ENCODE measurements at regions not wholly inside any gene's neighbourhood (a gene's known extent, or its start where the extent isn't known, plus 50 kb on each side); places are given as distances from the start of the nearest gene placed in this dataset.

- Histone ChIP-seq H3K27me3 (replicated peaks; ENCODE audit: control insufficient read depth, insufficient read depth, low read length, poor library complexity, severe bottlenecking) (no peaks in the 10 kb centered on the region), H3K27ac (ENCODE audit: insufficient read depth, low read length, poor library complexity, severe bottlenecking) (no peak overlapping the region), H3K36me3 (ENCODE audit: control insufficient read depth, insufficient read depth, low read length) (no peaks in the 10 kb centered on the region), H3K4me3 (ENCODE audit: insufficient read depth, low read depth, low read length, poor library complexity, severe bottlenecking) (no peak overlapping the region), H3K9me3 (ENCODE audit: control insufficient read depth, low read length) (no peaks in the 10 kb centered on the region), H3K4me1 (ENCODE audit: control insufficient read depth, insufficient read depth, low read length, poor library complexity, severe bottlenecking) (no peaks in the 10 kb centered on the region)
- DNase-seq, result no peak
Observed at GRCh38 chr13:71079638-71080037, 787.4 kb downstream of the DACH1 start.

- no peak overlapping the region for H3K4me3 ChIP-seq (ENCODE audit: insufficient read depth, low read depth, low read length, poor library complexity, severe bottlenecking)
- H3K9me3 ChIP-seq (ENCODE audit: control insufficient read depth, low read length), result no peaks in the 10 kb centered on the region
- DNase-seq, result no peak
- H3K4me1 ChIP-seq (ENCODE audit: control insufficient read depth, insufficient read depth, low read length, poor library complexity, severe bottlenecking), result no peaks in the 10 kb centered on the region
- H3K36me3 ChIP-seq (ENCODE audit: control insufficient read depth, insufficient read depth, low read length), result no peaks in the 10 kb centered on the region
- H3K27ac ChIP-seq (ENCODE audit: insufficient read depth, low read length, poor library complexity, severe bottlenecking), result no peak overlapping the region
- H3K27me3 ChIP-seq (replicated peaks; ENCODE audit: control insufficient read depth, insufficient read depth, low read length, poor library complexity, severe bottlenecking), result no peaks in the 10 kb centered on the region
Observed at GRCh38 chr13:71068041-71068440, 799.0 kb downstream of the DACH1 start.

GRCh38 chr13:71067165-71067815, 799.7 kb downstream of the DACH1 start:
- Histone ChIP-seq H3K27ac (ENCODE audit: insufficient read depth, low read length, poor library complexity, severe bottlenecking) (no peak overlapping the region), H3K27me3 (replicated peaks; ENCODE audit: control insufficient read depth, insufficient read depth, low read length, poor library complexity, severe bottlenecking) (no peaks in the 10 kb centered on the region), H3K4me3 (ENCODE audit: insufficient read depth, low read depth, low read length, poor library complexity, severe bottlenecking) (no peak overlapping the region), H3K4me1 (ENCODE audit: control insufficient read depth, insufficient read depth, low read length, poor library complexity, severe bottlenecking) (no peaks in the 10 kb centered on the region), H3K9me3 (ENCODE audit: control insufficient read depth, low read length) (no peaks in the 10 kb centered on the region), H3K36me3 (ENCODE audit: control insufficient read depth, insufficient read depth, low read length) (no peaks in the 10 kb centered on the region)
- no peak for DNase-seq

- H3K9me3 ChIP-seq (ENCODE audit: control insufficient read depth, low read length), result no peaks in the 10 kb centered on the region
- no peak overlapping the region for H3K4me3 ChIP-seq (ENCODE audit: insufficient read depth, low read depth, low read length, poor library complexity, severe bottlenecking)
- no peaks in the 10 kb centered on the region for H3K36me3 ChIP-seq (ENCODE audit: control insufficient read depth, insufficient read depth, low read length)
- DNase-seq, result no peak
- H3K4me1 ChIP-seq (ENCODE audit: control insufficient read depth, insufficient read depth, low read length, poor library complexity, severe bottlenecking), result no peaks in the 10 kb centered on the region
- H3K27ac ChIP-seq (ENCODE audit: insufficient read depth, low read length, poor library complexity, severe bottlenecking), result no peak overlapping the region
- no peaks in the 10 kb centered on the region for H3K27me3 ChIP-seq (replicated peaks; ENCODE audit: control insufficient read depth, insufficient read depth, low read length, poor library complexity, severe bottlenecking)
Observed at GRCh38 chr13:71056581-71056980, 810.4 kb downstream of the DACH1 start.

GRCh38 chr13:71055644-71056043, 811.4 kb downstream of the DACH1 start:
- no peak overlapping the region for H3K4me3 ChIP-seq (ENCODE audit: insufficient read depth, low read depth, low read length, poor library complexity, severe bottlenecking)
- DNase-seq, result no peak

GRCh38 chr13:71055047-71055446, 812.0 kb downstream of the DACH1 start:
- H3K4me3 ChIP-seq (ENCODE audit: insufficient read depth, low read depth, low read length, poor library complexity, severe bottlenecking), result no peak overlapping the region
- H3K9me3 ChIP-seq (ENCODE audit: control insufficient read depth, low read length), result no peaks in the 10 kb centered on the region
- no peak overlapping the region for H3K27ac ChIP-seq (ENCODE audit: insufficient read depth, low read length, poor library complexity, severe bottlenecking)
- DNase-seq, result no peak
- H3K27me3 ChIP-seq (replicated peaks; ENCODE audit: control insufficient read depth, insufficient read depth, low read length, poor library complexity, severe bottlenecking), result no peaks in the 10 kb centered on the region
- H3K36me3 ChIP-seq (ENCODE audit: control insufficient read depth, insufficient read depth, low read length), result no peaks in the 10 kb centered on the region
- no peaks in the 10 kb centered on the region for H3K4me1 ChIP-seq (ENCODE audit: control insufficient read depth, insufficient read depth, low read length, poor library complexity, severe bottlenecking)

More at GRCh38 chr13:71055644-71056043, 811.4 kb downstream of the DACH1 start:
- H3K9me3 ChIP-seq (ENCODE audit: control insufficient read depth, low read length), result no peaks in the 10 kb centered on the region
- no peaks in the 10 kb centered on the region for H3K27me3 ChIP-seq (replicated peaks; ENCODE audit: control insufficient read depth, insufficient read depth, low read length, poor library complexity, severe bottlenecking)
- no peak overlapping the region for H3K27ac ChIP-seq (ENCODE audit: insufficient read depth, low read length, poor library complexity, severe bottlenecking)
- H3K36me3 ChIP-seq (ENCODE audit: control insufficient read depth, insufficient read depth, low read length), result no peaks in the 10 kb centered on the region
- H3K4me1 ChIP-seq (ENCODE audit: control insufficient read depth, insufficient read depth, low read length, poor library complexity, severe bottlenecking), result no peaks in the 10 kb centered on the region

- no peak overlapping the region for H3K27ac ChIP-seq (ENCODE audit: insufficient read depth, low read length, poor library complexity, severe bottlenecking)
- no peaks in the 10 kb centered on the region for H3K4me1 ChIP-seq (ENCODE audit: control insufficient read depth, insufficient read depth, low read length, poor library complexity, severe bottlenecking)
- no peaks in the 10 kb centered on the region for H3K36me3 ChIP-seq (ENCODE audit: control insufficient read depth, insufficient read depth, low read length)
- no peaks in the 10 kb centered on the region for H3K27me3 ChIP-seq (replicated peaks; ENCODE audit: control insufficient read depth, insufficient read depth, low read length, poor library complexity, severe bottlenecking)
- H3K9me3 ChIP-seq (ENCODE audit: control insufficient read depth, low read length), result no peaks in the 10 kb centered on the region
- no peak overlapping the region for H3K4me3 ChIP-seq (ENCODE audit: insufficient read depth, low read depth, low read length, poor library complexity, severe bottlenecking)
- no peak for DNase-seq
Observed at GRCh38 chr13:71054358-71054757, 812.6 kb downstream of the DACH1 start.

GRCh38 chr13:71051573-71051972, 815.4 kb downstream of the DACH1 start:
- Histone ChIP-seq H3K27me3 (replicated peaks; ENCODE audit: control insufficient read depth, insufficient read depth, low read length, poor library complexity, severe bottlenecking) (no peaks in the 10 kb centered on the region), H3K36me3 (ENCODE audit: control insufficient read depth, insufficient read depth, low read length) (no peaks in the 10 kb centered on the region), H3K27ac (ENCODE audit: insufficient read depth, low read length, poor library complexity, severe bottlenecking) (no peak overlapping the region), H3K4me1 (ENCODE audit: control insufficient read depth, insufficient read depth, low read length, poor library complexity, severe bottlenecking) (no peaks in the 10 kb centered on the region), H3K4me3 (ENCODE audit: insufficient read depth, low read depth, low read length, poor library complexity, severe bottlenecking) (no peak overlapping the region), H3K9me3 (ENCODE audit: control insufficient read depth, low read length) (no peaks in the 10 kb centered on the region)
- no peak for DNase-seq

- Histone ChIP-seq H3K4me3 (ENCODE audit: insufficient read depth, low read depth, low read length, poor library complexity, severe bottlenecking) (no peak overlapping the region), H3K27me3 (replicated peaks; ENCODE audit: control insufficient read depth, insufficient read depth, low read length, poor library complexity, severe bottlenecking) (no peaks in the 10 kb centered on the region), H3K9me3 (ENCODE audit: control insufficient read depth, low read length) (no peaks in the 10 kb centered on the region), H3K36me3 (ENCODE audit: control insufficient read depth, insufficient read depth, low read length) (no peaks in the 10 kb centered on the region), H3K4me1 (ENCODE audit: control insufficient read depth, insufficient read depth, low read length, poor library complexity, severe bottlenecking) (no peaks in the 10 kb centered on the region), H3K27ac (ENCODE audit: insufficient read depth, low read length, poor library complexity, severe bottlenecking) (no peak overlapping the region)
- no peak for DNase-seq
Observed at GRCh38 chr13:71046360-71047079, 820.5 kb downstream of the DACH1 start.

GRCh38 chr13:71045101-71045500, 821.9 kb downstream of the DACH1 start:
- H3K36me3 ChIP-seq (ENCODE audit: control insufficient read depth, insufficient read depth, low read length), result no peaks in the 10 kb centered on the region
- H3K27ac ChIP-seq (ENCODE audit: insufficient read depth, low read length, poor library complexity, severe bottlenecking), result no peak overlapping the region
- no peak overlapping the region for H3K4me3 ChIP-seq (ENCODE audit: insufficient read depth, low read depth, low read length, poor library complexity, severe bottlenecking)
- H3K27me3 ChIP-seq (replicated peaks; ENCODE audit: control insufficient read depth, insufficient read depth, low read length, poor library complexity, severe bottlenecking), result no peaks in the 10 kb centered on the region
- no peaks in the 10 kb centered on the region for H3K9me3 ChIP-seq (ENCODE audit: control insufficient read depth, low read length)
- H3K4me1 ChIP-seq (ENCODE audit: control insufficient read depth, insufficient read depth, low read length, poor library complexity, severe bottlenecking), result no peaks in the 10 kb centered on the region
- no peak for DNase-seq
